Epithelial cell of esophagus (primary cell): ENCODE measurements at regions not wholly inside any gene's neighbourhood (a gene's known extent, or its start where the extent isn't known, plus 50 kb on each side); places are given as distances from the start of the nearest gene placed in this dataset.

Source experiments
- DNase-seq: peaks from one replicate; pipeline ENCODE4 v3.0.0; 2010; ENCODE audit warnings: low read depth
- H3K4me3 ChIP-seq: 2 replicates; pipeline ENCODE4 v1.5.1; 2011; ENCODE audit warnings: mild to moderate bottlenecking, low read length, control low read depth
- CTCF ChIP-seq: IDR thresholded peaks from 2 replicates; pipeline ENCODE4 v1.5.1; 2011; ENCODE audit warnings: low read depth, mild to moderate bottlenecking, low read length, control low read depth, inconsistent platforms; ENCODE audit not compliant: insufficient read depth; ENCODE audit errors: missing control alignments

GRCh38 chr2:176566496-176566895 is 297.3 kb downstream of the MTX2 start:
- H3K4me3 ChIP-seq = no peak overlapping the region
- TF ChIP-seq CTCF = no peak
- no peak for DNase-seq

GRCh38 chr2:176566961-176567360 is 297.7 kb downstream of the MTX2 start:
- H3K4me3 ChIP-seq = no peak overlapping the region
- no peak for DNase-seq
- TF ChIP-seq CTCF = no peak

GRCh38 chr2:176567361-176567760 is 298.1 kb downstream of the MTX2 start:
- TF ChIP-seq CTCF = no peak
- H3K4me3 ChIP-seq = no peak overlapping the region
- DNase-seq = no peak

GRCh38 chr2:176569574-176569973 is 300.3 kb downstream of the MTX2 start:
- no peak overlapping the region for H3K4me3 ChIP-seq
- TF ChIP-seq CTCF = no peak

GRCh38 chr2:176573612-176574483 is 304.6 kb downstream of the MTX2 start:
- TF ChIP-seq CTCF = no peak
- no peak overlapping the region for H3K4me3 ChIP-seq
- DNase-seq = no peak

More at GRCh38 chr2:176569574-176569973, 300.3 kb downstream of the MTX2 start:
- no peak for DNase-seq

GRCh38 chr2:176574484-176575236 is 305.4 kb downstream of the MTX2 start:
- no peak for DNase-seq
- H3K4me3 ChIP-seq = no peak overlapping the region
- TF ChIP-seq CTCF = no peak
